GM23338 (cell line): ENCODE measurements at regions not wholly inside any gene's neighbourhood (a gene's known extent, or its start where the extent isn't known, plus 50 kb on each side); places are given as distances from the start of the nearest gene placed in this dataset.

Experiments
- ATAC-seq: fragments of 200-7000 bp; cut with Tn5 transposase; 3 replicates; pipeline ENCODE4 v1.9.1; 2020
- DNase-seq: peaks from one replicate; pipeline ENCODE4 v3.0.0-alpha.2; 2015; ENCODE audit warnings: low spot score
- H2AFZ ChIP-seq: fragments of 200-600 bp; sonication (generic); 2 replicates; pipeline ENCODE4 v1.8.0; 2016; ENCODE audit warnings: antibody characterized with exemption, mild to moderate bottlenecking, moderate library complexity
- H3F3A ChIP-seq: fragments of 200-600 bp; sonication (generic); replicated peaks from 2 replicates; pipeline ENCODE4 v1.8.0; 2017; ENCODE audit warnings: antibody characterized with exemption, mixed run types, low read depth
- H3K27ac ChIP-seq: fragments of 200-600 bp; sonication (generic); 2 replicates; pipeline ENCODE4 v1.6.1; 2016; ENCODE audit warnings: low read depth
- H3K27me3 ChIP-seq: fragments of 200-600 bp; sonication (generic); 2 replicates; pipeline ENCODE4 v1.8.0; 2016; ENCODE audit warnings: mild to moderate bottlenecking, mixed run types, moderate library complexity; ENCODE audit not compliant: insufficient read depth
- H3K36me3 ChIP-seq: fragments of 200-600 bp; sonication (generic); 2 replicates; pipeline ENCODE4 v1.8.0; 2016; ENCODE audit warnings: mild to moderate bottlenecking; ENCODE audit not compliant: insufficient read depth
- H3K4me1 ChIP-seq: fragments of 200-600 bp; sonication (generic); 2 replicates; pipeline ENCODE4 v1.8.0; 2016; ENCODE audit warnings: mild to moderate bottlenecking, moderate library complexity; ENCODE audit not compliant: insufficient read depth
- H3K4me2 ChIP-seq: fragments of 200-600 bp; sonication (generic); 2 replicates; pipeline ENCODE4 v1.7.1; 2017; ENCODE audit warnings: mixed run types
- H3K4me3 ChIP-seq: fragments of 200-600 bp; sonication (generic); 2 replicates; pipeline ENCODE4 v1.6.1; 2016; ENCODE audit warnings: mixed run types
- H3K79me2 ChIP-seq: fragments of 200-600 bp; sonication (generic); replicated peaks from 2 replicates; pipeline ENCODE4 v1.8.0; 2017; ENCODE audit warnings: mild to moderate bottlenecking; ENCODE audit not compliant: insufficient read depth
- H3K9me2 ChIP-seq: fragments of 200-600 bp; sonication (generic); 2 replicates; pipeline ENCODE4 v1.8.0; 2017; ENCODE audit not compliant: insufficient read depth
- H4K20me1 ChIP-seq: fragments of 200-600 bp; sonication (generic); replicated peaks from 2 replicates; pipeline ENCODE4 v1.8.0; 2017; ENCODE audit warnings: mild to moderate bottlenecking; ENCODE audit not compliant: insufficient read depth
- H3K27ac Mint-ChIP-seq: 2 replicates; pipeline ENCODE4 v1.8.0; 2020; ENCODE audit warnings: inconsistent platforms, mild to moderate bottlenecking, moderate library complexity, mixed read lengths
- H3K27me3 Mint-ChIP-seq: 3 replicates; pipeline ENCODE4 v1.8.0; 2022; ENCODE audit warnings: low read depth, mild to moderate bottlenecking, moderate library complexity, mixed read lengths, inconsistent platforms; ENCODE audit not compliant: insufficient read depth, poor library complexity
- H3K36me3 Mint-ChIP-seq: 3 replicates; pipeline ENCODE4 v1.8.0; 2021; ENCODE audit warnings: low read depth, mild to moderate bottlenecking, inconsistent platforms, moderate library complexity, mixed read lengths
- H3K4me1 Mint-ChIP-seq: 3 replicates; pipeline ENCODE4 v1.8.0; 2020; ENCODE audit warnings: mild to moderate bottlenecking, inconsistent platforms, mixed read lengths
- H3K4me3 Mint-ChIP-seq: 3 replicates; pipeline ENCODE4 v1.8.0; 2021; ENCODE audit warnings: moderate library complexity, mild to moderate bottlenecking, inconsistent platforms, mixed read lengths
- H3K9me3 Mint-ChIP-seq: 3 replicates; pipeline ENCODE4 v1.8.0; 2020; ENCODE audit warnings: moderate library complexity, mild to moderate bottlenecking, inconsistent platforms, mixed read lengths
- ETS1 ChIP-seq: IDR thresholded peaks from 2 replicates; pipeline ENCODE4 v1.6.1; 2016; ENCODE audit warnings: antibody characterized with exemption
- NANOG ChIP-seq: IDR thresholded peaks from 2 replicates; pipeline ENCODE4 v1.6.1; 2016; ENCODE audit warnings: antibody characterized with exemption, borderline replicate concordance
- POLR2AphosphoS5 ChIP-seq: IDR thresholded peaks from 2 replicates; pipeline ENCODE4 v1.6.1; 2016; ENCODE audit warnings: antibody characterized with exemption, low read depth
- STAT1 ChIP-seq: IDR thresholded peaks from one replicate; pipeline ENCODE4 v1.6.1; 2016; ENCODE audit warnings: antibody characterized with exemption; ENCODE audit not compliant: unreplicated experiment
- ZNF114 ChIP-seq: fragments of 250-450 bp; sonication (Bioruptor Pico); IDR thresholded peaks from 2 replicates; pipeline ENCODE4 v1.5.0; 2020; ENCODE audit warnings: mild to moderate bottlenecking, moderate library complexity
- ZNF462 ChIP-seq: fragments of 250-450 bp; sonication (Bioruptor Pico); IDR thresholded peaks from 2 replicates; pipeline ENCODE4 v1.5.0; 2020; ENCODE audit warnings: mild to moderate bottlenecking, moderate library complexity
- TF ChIP-seq, protein P1 (sequence below), 2 experiments: fragments of 200-600 bp in 1 of 2; sonication (generic) in 1 of 2; conservative IDR thresholded peaks; 2 replicates each; pipeline versions ENCODE4 v1.5.1 to v1.6.1; 2016 to 2017; ENCODE audit warnings: antibody characterized with exemption in 2 of 2, low read depth in 2 of 2, mild to moderate bottlenecking in 2 of 2, moderate library complexity in 1 of 2

- TF ChIP-seq ZNF462 = no peak
- TF ChIP-seq ZNF114 (CRISPR knock-in tag) = no peak
These were observed 464.6 kb upstream of the HS6ST1 start (continued) for GRCh38 chr2:128783193-128783671.

- Histone ChIP-seq H3F3A (no peaks in the 10 kb centered on the region), H3K36me3 (no peaks in the 10 kb centered on the region), H3K4me2 (no peak overlapping the region), H3K27ac (no peak overlapping the region), H4K20me1 (no peaks in the 10 kb centered on the region), H3K27me3 (no peaks in the 10 kb centered on the region), H3K4me1 (peaks cover 7% of the 10 kb centered on the region; the same call in 1 of the 2 replicates), H3K79me2 (no peaks in the 10 kb centered on the region), H3K4me3 (no peak overlapping the region), H2AFZ (no peak overlapping the region), H3K9me2 (no peaks in the 10 kb centered on the region)
- H3K36me3 Mint-ChIP-seq = no peaks in the 10 kb centered on the region
- no peak for DNase-seq
- H3K4me3 Mint-ChIP-seq = no peak overlapping the region
- no peak overlapping the region for H3K27ac Mint-ChIP-seq
- peaks cover 14% of the 10 kb centered on the region for H3K4me1 Mint-ChIP-seq
- H3K9me3 Mint-ChIP-seq = peaks cover 2% of the 10 kb centered on the region; the same call in 1 of the 3 replicates
- ATAC-seq = no peak
- H3K27me3 Mint-ChIP-seq = peaks cover 2% of the 10 kb centered on the region
- TF ChIP-seq NANOG (no peak), ETS1 (no peak), ZNF462 (no peak), STAT1 (no peak), POLR2AphosphoS5 (no peak)
- TF ChIP-seq, protein P1, sequence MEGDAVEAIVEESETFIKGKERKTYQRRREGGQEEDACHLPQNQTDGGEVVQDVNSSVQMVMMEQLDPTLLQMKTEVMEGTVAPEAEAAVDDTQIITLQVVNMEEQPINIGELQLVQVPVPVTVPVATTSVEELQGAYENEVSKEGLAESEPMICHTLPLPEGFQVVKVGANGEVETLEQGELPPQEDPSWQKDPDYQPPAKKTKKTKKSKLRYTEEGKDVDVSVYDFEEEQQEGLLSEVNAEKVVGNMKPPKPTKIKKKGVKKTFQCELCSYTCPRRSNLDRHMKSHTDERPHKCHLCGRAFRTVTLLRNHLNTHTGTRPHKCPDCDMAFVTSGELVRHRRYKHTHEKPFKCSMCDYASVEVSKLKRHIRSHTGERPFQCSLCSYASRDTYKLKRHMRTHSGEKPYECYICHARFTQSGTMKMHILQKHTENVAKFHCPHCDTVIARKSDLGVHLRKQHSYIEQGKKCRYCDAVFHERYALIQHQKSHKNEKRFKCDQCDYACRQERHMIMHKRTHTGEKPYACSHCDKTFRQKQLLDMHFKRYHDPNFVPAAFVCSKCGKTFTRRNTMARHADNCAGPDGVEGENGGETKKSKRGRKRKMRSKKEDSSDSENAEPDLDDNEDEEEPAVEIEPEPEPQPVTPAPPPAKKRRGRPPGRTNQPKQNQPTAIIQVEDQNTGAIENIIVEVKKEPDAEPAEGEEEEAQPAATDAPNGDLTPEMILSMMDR (conservative IDR thresholded peaks at IDR 0.05; ENCODE audit: low read depth in 2 of 2) = no peak
These were observed 465.2 kb upstream of the HS6ST1 start for GRCh38 chr2:128783896-128784295.
